GM12873 (cell line): ENCODE measurements at regions not wholly inside any gene's neighbourhood (a gene's known extent, or its start where the extent isn't known, plus 50 kb on each side); places are given as distances from the start of the nearest gene placed in this dataset.

Experiments used
- CTCF ChIP-seq: IDR thresholded peaks from 2 replicates; pipeline ENCODE4 v1.5.1; 2012; ENCODE audit warnings: low read depth, mild to moderate bottlenecking, moderate library complexity, low read length, control low read depth; ENCODE audit not compliant: insufficient read depth; ENCODE audit errors: missing control alignments

- TF ChIP-seq CTCF: no peak
Measured at GRCh38 chr9:110041452-110041851, 166.5 kb downstream of the C9orf152 start.

- no peak for TF ChIP-seq CTCF
Measured at GRCh38 chr9:110047232-110047954, 160.6 kb downstream of the C9orf152 start.

- TF ChIP-seq CTCF: no peak
Measured at GRCh38 chr9:110047955-110048402, 160.0 kb downstream of the C9orf152 start.

GRCh38 chr9:110048403-110048975, 159.5 kb downstream of the C9orf152 start:
- TF ChIP-seq CTCF: no peak

GRCh38 chr9:110048976-110049698, 158.8 kb downstream of the C9orf152 start:
- no peak for TF ChIP-seq CTCF

GRCh38 chr9:110049699-110050450, 158.1 kb downstream of the C9orf152 start:
- TF ChIP-seq CTCF: no peak
